Tibial artery (tissue), 4 donors: ENCODE measurements at regions not wholly inside any gene's neighbourhood (a gene's known extent, or its start where the extent isn't known, plus 50 kb on each side); places are given as distances from the start of the nearest gene placed in this dataset.

ENCODE experiments used
- DNase-seq, 2 donors: peaks; one replicate each; pipeline ENCODE4 v3.0.0-alpha.2; 2019
- H3K27ac ChIP-seq, 2 donors: fragments of 200-600 bp; sonication (generic) in 1 of 2; 1 replicate in 1 of 2; 2 replicates in 1 of 2; pipeline ENCODE4 v1.5.1; 2018 to 2019; ENCODE audit warnings: mild to moderate bottlenecking in 1 of 2
- H3K27me3 ChIP-seq, 2 donors: fragments of 200-600 bp; sonication (generic) in 1 of 2; one replicate each; pipeline versions ENCODE4 v1.5.1 to v1.6.0; 2016 to 2019
- H3K36me3 ChIP-seq, 3 donors: fragments of 200-600 bp; sonication (generic) in 2 of 3; one replicate each; pipeline ENCODE4 v1.5.1; 2016 to 2019; ENCODE audit warnings: mild to moderate bottlenecking in 2 of 3
- H3K4me1 ChIP-seq, 4 donors: fragments of 200-600 bp; sonication (generic) in 2 of 4; 1 replicate in 3 of 4; 2 replicates in 1 of 4; pipeline ENCODE4 v1.5.1; 2016 to 2019
- H3K4me3 ChIP-seq, 2 donors: fragments of 200-600 bp; sonication (generic) in 1 of 2; 1 replicate in 1 of 2; 2 replicates in 1 of 2; pipeline ENCODE4 v1.5.1; 2018 to 2019; ENCODE audit warnings: mild to moderate bottlenecking in 2 of 2
- H3K9me3 ChIP-seq, 3 donors: fragments of 200-600 bp; sonication (generic) in 1 of 3; one replicate each; pipeline ENCODE4 v1.5.1; 2016 to 2019
- intact Hi-C: fragments of 100-400 bp; cut with DNase I; formaldehyde crosslinking; loops from one replicate; pipeline ENCODE4 v1.15.0; 2023; ENCODE audit warnings: low total_unique reads
- TF ChIP-seq, protein P1 (sequence below), 2 experiments: fragments of 200-600 bp in 1 of 2; fragments of 450-650 bp in 1 of 2; IDR thresholded peaks; one replicate each; pipeline ENCODE4 v1.5.1; 2017 to 2019; ENCODE audit warnings: antibody characterized with exemption in 2 of 2, mild to moderate bottlenecking in 1 of 2, moderate library complexity in 1 of 2

DNA sequence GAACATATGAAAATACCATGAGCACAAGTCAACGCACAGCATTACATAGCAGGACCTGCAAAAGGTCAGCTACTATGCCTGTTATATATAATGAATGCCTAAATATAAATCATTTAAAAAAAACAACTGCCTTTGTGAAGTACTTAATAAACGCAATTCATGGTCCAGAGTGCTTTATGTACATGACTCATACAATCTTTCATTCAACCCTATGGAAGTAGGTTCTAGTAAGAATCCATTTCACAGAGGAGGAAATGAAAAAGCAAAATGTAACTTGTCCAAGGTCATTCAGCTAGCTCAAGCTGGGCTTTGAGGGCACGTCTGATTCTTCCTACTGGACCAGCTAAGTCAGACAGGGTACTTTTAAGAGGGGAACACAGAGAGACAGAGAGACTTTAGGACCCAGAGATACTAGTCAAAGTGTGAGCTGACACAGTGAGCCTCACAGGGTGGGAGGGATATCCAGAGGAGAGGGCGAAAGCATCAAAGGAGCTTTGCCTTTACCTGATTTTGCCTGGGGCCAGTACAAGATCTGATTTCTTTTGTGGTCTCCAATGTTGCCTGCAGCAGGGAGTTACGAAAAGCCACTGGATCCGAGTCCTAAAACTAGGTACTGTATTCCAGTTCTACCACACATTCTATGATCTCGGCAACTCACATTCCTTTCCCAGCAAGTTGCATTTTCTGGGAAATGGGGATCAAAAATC, 83.4 kb upstream of the ZFHX3 start:
- DNase-seq, result no peak
- TF ChIP-seq, protein P1, sequence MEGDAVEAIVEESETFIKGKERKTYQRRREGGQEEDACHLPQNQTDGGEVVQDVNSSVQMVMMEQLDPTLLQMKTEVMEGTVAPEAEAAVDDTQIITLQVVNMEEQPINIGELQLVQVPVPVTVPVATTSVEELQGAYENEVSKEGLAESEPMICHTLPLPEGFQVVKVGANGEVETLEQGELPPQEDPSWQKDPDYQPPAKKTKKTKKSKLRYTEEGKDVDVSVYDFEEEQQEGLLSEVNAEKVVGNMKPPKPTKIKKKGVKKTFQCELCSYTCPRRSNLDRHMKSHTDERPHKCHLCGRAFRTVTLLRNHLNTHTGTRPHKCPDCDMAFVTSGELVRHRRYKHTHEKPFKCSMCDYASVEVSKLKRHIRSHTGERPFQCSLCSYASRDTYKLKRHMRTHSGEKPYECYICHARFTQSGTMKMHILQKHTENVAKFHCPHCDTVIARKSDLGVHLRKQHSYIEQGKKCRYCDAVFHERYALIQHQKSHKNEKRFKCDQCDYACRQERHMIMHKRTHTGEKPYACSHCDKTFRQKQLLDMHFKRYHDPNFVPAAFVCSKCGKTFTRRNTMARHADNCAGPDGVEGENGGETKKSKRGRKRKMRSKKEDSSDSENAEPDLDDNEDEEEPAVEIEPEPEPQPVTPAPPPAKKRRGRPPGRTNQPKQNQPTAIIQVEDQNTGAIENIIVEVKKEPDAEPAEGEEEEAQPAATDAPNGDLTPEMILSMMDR (IDR thresholded peaks at IDR 0.05), result no peak
- no peak overlapping the region for H3K4me3 ChIP-seq
- H3K27me3 ChIP-seq, result no peaks in the 10 kb centered on the region
- H3K4me1 ChIP-seq, result peaks cover 0 to 29% (median 8%) of the 10 kb centered on the region in 4 donors
- H3K27ac ChIP-seq, result no peak overlapping the region
- no peaks in the 10 kb centered on the region for H3K36me3 ChIP-seq
- intact Hi-C loops, result no loop called here
- no peaks in the 10 kb centered on the region for H3K9me3 ChIP-seq

DNA sequence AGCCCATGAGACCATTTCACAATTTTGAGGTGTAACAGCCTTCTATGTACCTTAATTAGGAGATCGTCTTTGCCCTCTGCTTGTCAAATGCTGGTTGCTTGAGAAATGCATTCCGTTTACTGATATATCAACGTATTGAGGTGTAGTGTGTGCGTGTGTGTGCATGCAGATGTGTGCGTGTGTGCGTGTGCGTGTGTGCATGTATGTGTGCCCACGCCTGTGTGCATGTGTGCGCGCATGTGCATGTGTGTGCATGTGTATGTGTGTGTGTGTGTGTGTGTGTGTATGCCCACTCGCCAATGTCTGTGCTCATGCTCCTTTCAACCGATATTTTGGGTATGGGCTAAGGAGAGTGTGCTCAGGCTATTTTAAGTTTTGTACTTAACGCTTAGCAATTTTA, 81.5 kb upstream of the ZFHX3 start:
- peak overlapping the region in 1 of 2 donors; percentile 17 for H3K27ac ChIP-seq

DNA sequence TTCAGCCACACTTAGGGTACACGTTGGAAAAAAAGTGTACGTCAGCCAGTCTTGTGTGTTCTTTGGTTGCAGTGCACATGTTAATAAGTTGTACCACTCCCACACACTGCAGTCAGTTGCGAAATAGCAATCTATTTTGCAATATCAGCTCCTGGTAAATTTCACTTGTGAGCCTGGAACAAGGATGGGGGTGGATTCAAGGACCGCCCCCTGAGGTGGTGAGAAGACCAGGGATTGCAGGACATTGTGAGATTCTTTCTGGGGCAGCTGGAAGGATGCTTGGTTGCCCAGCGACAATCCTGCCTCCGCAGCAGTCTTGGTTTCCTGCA, 78.6 kb upstream of the ZFHX3 start:
- Histone ChIP-seq H3K27ac (peak overlapping the region; percentile 18 to 20), H3K9me3 (no peaks in the 10 kb centered on the region), H3K4me1 (peaks cover 0 to 53% (median 19%) of the 10 kb centered on the region in 4 donors), H3K4me3 (no peak overlapping the region), H3K36me3 (no peaks in the 10 kb centered on the region), H3K27me3 (no peaks in the 10 kb centered on the region)
- peak; percentile 70 to 78 for DNase-seq
- intact Hi-C loops, result no loop called here
- TF ChIP-seq, protein P1 (IDR thresholded peaks at IDR 0.05), result no peak

More for the DNA sequence above, 81.5 kb upstream of the ZFHX3 start:
- no peak for DNase-seq
- Histone ChIP-seq H3K36me3 (no peaks in the 10 kb centered on the region), H3K4me3 (no peak overlapping the region), H3K4me1 (peaks cover 0 to 39% (median 11%) of the 10 kb centered on the region in 4 donors), H3K9me3 (no peaks in the 10 kb centered on the region), H3K27me3 (no peaks in the 10 kb centered on the region)
- intact Hi-C loops, result no loop called here
- TF ChIP-seq, protein P1 (IDR thresholded peaks at IDR 0.05), result no peak

DNA sequence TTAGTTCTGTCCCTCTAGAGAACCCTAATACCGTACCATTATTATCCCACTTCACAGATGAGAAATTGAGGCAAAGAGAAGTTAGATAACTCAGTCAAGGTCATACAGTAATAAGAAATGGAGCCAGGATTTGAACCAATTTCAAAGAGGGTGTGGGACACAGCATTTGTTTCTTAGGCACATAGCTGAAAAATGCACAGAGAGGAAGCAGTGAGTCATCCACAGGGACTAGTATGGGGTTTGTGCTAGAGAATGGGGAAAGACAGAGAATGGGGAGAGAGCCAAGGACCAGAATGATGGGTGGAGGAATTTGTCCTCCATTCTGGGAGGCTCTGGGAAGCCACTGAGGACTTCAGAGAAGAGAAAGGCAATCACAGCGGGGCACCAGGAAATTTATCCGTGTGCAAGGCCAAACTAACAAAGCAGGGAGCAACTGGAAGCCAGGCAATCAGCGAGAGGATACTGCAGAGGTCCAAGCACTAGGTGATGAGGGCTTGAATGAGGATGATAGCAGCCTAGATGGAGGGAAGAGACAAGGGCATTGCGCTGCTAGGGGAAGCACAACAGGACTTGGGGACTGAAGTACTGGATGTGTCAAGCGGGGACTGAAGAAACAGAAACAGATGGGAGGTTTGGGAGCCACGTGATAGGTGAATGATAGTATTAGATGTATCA, 78.1 kb upstream of the ZFHX3 start:
- no peaks in the 10 kb centered on the region for H3K36me3 ChIP-seq
- no peaks in the 10 kb centered on the region for H3K9me3 ChIP-seq
- peak overlapping the region; percentile 18 to 20 for H3K27ac ChIP-seq
- TF ChIP-seq, protein P1 (IDR thresholded peaks at IDR 0.05), result no peak
- peaks cover 0 to 48% (median 19%) of the 10 kb centered on the region in 4 donors for H3K4me1 ChIP-seq
- H3K4me3 ChIP-seq, result no peak overlapping the region
- intact Hi-C loops, result no loop called here
- H3K27me3 ChIP-seq, result no peaks in the 10 kb centered on the region
- DNase-seq, result peak in 1 of 2 donors; percentile 35

DNA sequence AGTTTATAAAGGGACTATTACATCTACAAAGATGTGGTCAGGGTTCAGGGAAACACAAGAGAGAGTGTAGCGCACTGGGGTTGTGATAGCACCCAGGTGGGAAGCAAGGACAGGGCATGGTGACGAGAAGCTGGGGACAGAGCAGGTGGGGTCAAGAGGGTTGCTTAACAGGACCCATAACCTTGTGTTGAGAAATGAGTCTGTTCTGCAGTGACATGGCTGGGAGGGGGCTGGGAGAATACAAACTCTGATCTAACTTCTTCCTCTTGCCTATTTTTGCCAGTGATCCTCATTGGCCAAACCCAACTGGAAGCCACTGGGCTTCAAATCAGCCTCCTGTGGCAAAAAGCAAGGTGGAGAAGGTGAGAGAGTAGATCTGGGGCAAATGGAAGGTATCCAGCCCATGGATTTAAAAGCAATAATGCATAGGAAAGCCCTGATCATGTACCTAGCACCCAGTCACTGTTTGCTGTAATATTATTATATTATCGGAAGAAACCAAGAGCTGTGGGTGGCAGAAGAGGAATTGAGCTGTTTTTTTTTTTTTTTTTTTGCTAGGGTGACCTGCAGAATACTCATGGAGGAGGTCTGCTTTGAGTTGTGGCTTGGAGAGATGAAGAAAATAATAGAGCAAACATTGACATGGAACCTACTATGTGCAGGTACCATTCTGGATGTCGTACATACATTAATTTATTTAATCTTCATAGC, 76.9 kb upstream of the ZFHX3 start:
- no peak for DNase-seq
- Histone ChIP-seq H3K27ac (no peak overlapping the region), H3K9me3 (no peaks in the 10 kb centered on the region), H3K4me1 (peaks cover 0 to 36% (median 16%) of the 10 kb centered on the region in 4 donors), H3K4me3 (no peak overlapping the region), H3K27me3 (no peaks in the 10 kb centered on the region), H3K36me3 (no peaks in the 10 kb centered on the region)
- TF ChIP-seq, protein P1 (IDR thresholded peaks at IDR 0.05), result no peak
- intact Hi-C loops, result no loop called here
